Keratinocyte (primary cell): ENCODE measurements at regions not wholly inside any gene's neighbourhood (a gene's known extent, or its start where the extent isn't known, plus 50 kb on each side); places are given as distances from the start of the nearest gene placed in this dataset.

Experiments used
- DNase-seq: peaks from one replicate; pipeline ENCODE4 v3.0.0-alpha.2; 2011; ENCODE audit warnings: low read depth, missing footprints, low spot score
- FAIRE-seq: peaks from 2 replicates; lab custom pipeline; 2011; peaks lifted over from hg19 to GRCh38; lab: Jason Lieb, UNC
- H2AFZ ChIP-seq: 2 replicates; pipeline ENCODE4 v1.6.0; 2012; ENCODE audit warnings: low read length, control low read depth, inconsistent platforms; ENCODE audit not compliant: control insufficient read depth
- H3K27ac ChIP-seq: 2 replicates; pipeline ENCODE4 v1.5.1; 2011; ENCODE audit warnings: low read length; ENCODE audit not compliant: control insufficient read depth, insufficient read depth
- H3K27me3 ChIP-seq: 3 replicates; pipeline ENCODE4 v1.6.0; 2011; ENCODE audit warnings: low read length; ENCODE audit not compliant: control insufficient read depth, insufficient read depth; ENCODE audit errors: extremely low read depth
- H3K36me3 ChIP-seq, 2 experiments: 2 replicates in 1 of 2; 3 replicates in 1 of 2; pipeline ENCODE4 v1.5.1; 2011; ENCODE audit warnings: low read length in 2 of 2, mild to moderate bottlenecking in 1 of 2; ENCODE audit not compliant: control insufficient read depth in 2 of 2, insufficient read depth in 2 of 2; ENCODE audit errors: extremely low read depth in 1 of 2
- H3K4me1 ChIP-seq: 3 replicates; pipeline ENCODE4 v1.5.1; 2011; ENCODE audit warnings: low read length; ENCODE audit not compliant: control insufficient read depth, insufficient read depth; ENCODE audit errors: extremely low read depth
- H3K4me2 ChIP-seq: 3 replicates; pipeline ENCODE4 v1.6.0; 2011; ENCODE audit warnings: low read depth, low read length; ENCODE audit not compliant: control insufficient read depth, insufficient read depth; ENCODE audit errors: extremely low read depth
- H3K4me3 ChIP-seq, 3 experiments: fragments of 200-600 bp in 1 of 3; sonication (generic) in 1 of 3; 2 replicates in 2 of 3; 3 replicates in 1 of 3; pipeline ENCODE4 v1.5.1; 2011 to 2016; ENCODE audit warnings: low read length in 3 of 3, mild to moderate bottlenecking in 3 of 3, control low read depth in 2 of 3, inconsistent platforms in 1 of 3, low read depth in 1 of 3, mixed read lengths in 1 of 3, mixed run types in 1 of 3, moderate library complexity in 1 of 3; ENCODE audit not compliant: control insufficient read depth in 2 of 3, insufficient read depth in 2 of 3; ENCODE audit errors: extremely low read depth in 1 of 3
- H3K79me2 ChIP-seq: 2 replicates; pipeline ENCODE4 v1.6.0; 2012; ENCODE audit warnings: low read length; ENCODE audit not compliant: control insufficient read depth, insufficient read depth
- H3K9ac ChIP-seq: 3 replicates; pipeline ENCODE4 v1.6.0; 2011; ENCODE audit warnings: low read length; ENCODE audit not compliant: control insufficient read depth, insufficient read depth; ENCODE audit errors: extremely low read depth
- H3K9me1 ChIP-seq: 3 replicates; pipeline ENCODE4 v1.6.0; 2011; ENCODE audit warnings: low read length; ENCODE audit not compliant: control insufficient read depth, insufficient read depth; ENCODE audit errors: extremely low read depth
- H3K9me3 ChIP-seq: 2 replicates; pipeline ENCODE4 v1.5.1; 2012; ENCODE audit warnings: low read depth, low read length; ENCODE audit not compliant: control insufficient read depth
- H4K20me1 ChIP-seq: 3 replicates; pipeline ENCODE4 v1.6.0; 2011; ENCODE audit warnings: low read length; ENCODE audit not compliant: control insufficient read depth, insufficient read depth; ENCODE audit errors: extremely low read depth
- EZH2 ChIP-seq: IDR thresholded peaks from one replicate; pipeline ENCODE4 v1.6.1; 2012; ENCODE audit warnings: inconsistent platforms, mild to moderate bottlenecking, low read length, moderate library complexity
- dilution Hi-C: fragments of 300-500 bp; cut with MboI; formaldehyde crosslinking; loops from one replicate; pipeline ENCODE4 v1.7.0; 2020; ENCODE audit warnings: low sequenced_read_pairs; ENCODE audit not compliant: extremely low pct_ligation_motif_present
- TF ChIP-seq, protein P1 (sequence below), 3 experiments: IDR thresholded peaks in 1 of 3; conservative IDR thresholded peaks in 1 of 3; optimal IDR thresholded peaks in 1 of 3; 2 replicates in 2 of 3; 3 replicates in 1 of 3; pipeline versions ENCODE3 to v1.5.1; 2011; ENCODE audit warnings: low read length in 3 of 3, mild to moderate bottlenecking in 3 of 3, moderate library complexity in 2 of 3, control low read depth in 1 of 3, inconsistent platforms in 1 of 3; ENCODE audit not compliant: insufficient read depth in 2 of 3; ENCODE audit errors: extremely low read depth in 1 of 3

DNA sequence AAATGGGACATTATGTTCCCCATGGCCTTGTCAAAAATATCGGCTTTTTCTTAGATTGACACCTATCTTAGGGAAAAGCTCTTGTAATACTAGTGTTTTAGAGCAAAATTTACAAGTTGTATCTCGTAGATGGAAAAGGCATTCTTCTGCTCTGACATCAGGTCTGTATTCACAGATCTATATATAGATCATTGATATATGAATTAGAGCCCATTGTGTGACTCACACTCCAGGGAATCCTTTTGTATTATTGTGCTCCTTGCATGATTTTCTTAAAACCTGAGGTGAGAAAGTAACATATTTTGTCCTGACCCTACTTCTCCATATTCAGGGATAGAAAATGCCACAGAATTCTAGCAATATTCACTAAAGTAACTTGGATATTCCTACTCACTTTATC is 1160.8 kb upstream of the B3GALT2 start:
- Histone ChIP-seq H3K36me3 (no peaks in the 10 kb centered on the region), H3K79me2 (no peaks in the 10 kb centered on the region), H3K4me2 (no peak overlapping the region), H3K4me1 (peaks cover 2% of the 10 kb centered on the region), H2AFZ (no peak overlapping the region), H3K9ac (no peak overlapping the region), H4K20me1 (no peaks in the 10 kb centered on the region), H3K9me1 (no peaks in the 10 kb centered on the region), H3K4me3 (no peak overlapping the region), H3K27ac (no peak overlapping the region), H3K9me3 (no peaks in the 10 kb centered on the region), H3K27me3 (no peaks in the 10 kb centered on the region)
- no peak for TF ChIP-seq EZH2
- TF ChIP-seq, protein P1, sequence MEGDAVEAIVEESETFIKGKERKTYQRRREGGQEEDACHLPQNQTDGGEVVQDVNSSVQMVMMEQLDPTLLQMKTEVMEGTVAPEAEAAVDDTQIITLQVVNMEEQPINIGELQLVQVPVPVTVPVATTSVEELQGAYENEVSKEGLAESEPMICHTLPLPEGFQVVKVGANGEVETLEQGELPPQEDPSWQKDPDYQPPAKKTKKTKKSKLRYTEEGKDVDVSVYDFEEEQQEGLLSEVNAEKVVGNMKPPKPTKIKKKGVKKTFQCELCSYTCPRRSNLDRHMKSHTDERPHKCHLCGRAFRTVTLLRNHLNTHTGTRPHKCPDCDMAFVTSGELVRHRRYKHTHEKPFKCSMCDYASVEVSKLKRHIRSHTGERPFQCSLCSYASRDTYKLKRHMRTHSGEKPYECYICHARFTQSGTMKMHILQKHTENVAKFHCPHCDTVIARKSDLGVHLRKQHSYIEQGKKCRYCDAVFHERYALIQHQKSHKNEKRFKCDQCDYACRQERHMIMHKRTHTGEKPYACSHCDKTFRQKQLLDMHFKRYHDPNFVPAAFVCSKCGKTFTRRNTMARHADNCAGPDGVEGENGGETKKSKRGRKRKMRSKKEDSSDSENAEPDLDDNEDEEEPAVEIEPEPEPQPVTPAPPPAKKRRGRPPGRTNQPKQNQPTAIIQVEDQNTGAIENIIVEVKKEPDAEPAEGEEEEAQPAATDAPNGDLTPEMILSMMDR (optimal IDR thresholded peaks at IDR 0.05 in 1 of 3, IDR thresholded peaks at IDR 0.05 in 1 of 3, conservative IDR thresholded peaks at IDR 0.05 in 1 of 3; ENCODE audit: extremely low read depth in 1 of 3, insufficient read depth in 2 of 3, low read length in 3 of 3): no peak
- dilution Hi-C loops: no loop called here
- FAIRE-seq: no peak
- no peak for DNase-seq

DNA sequence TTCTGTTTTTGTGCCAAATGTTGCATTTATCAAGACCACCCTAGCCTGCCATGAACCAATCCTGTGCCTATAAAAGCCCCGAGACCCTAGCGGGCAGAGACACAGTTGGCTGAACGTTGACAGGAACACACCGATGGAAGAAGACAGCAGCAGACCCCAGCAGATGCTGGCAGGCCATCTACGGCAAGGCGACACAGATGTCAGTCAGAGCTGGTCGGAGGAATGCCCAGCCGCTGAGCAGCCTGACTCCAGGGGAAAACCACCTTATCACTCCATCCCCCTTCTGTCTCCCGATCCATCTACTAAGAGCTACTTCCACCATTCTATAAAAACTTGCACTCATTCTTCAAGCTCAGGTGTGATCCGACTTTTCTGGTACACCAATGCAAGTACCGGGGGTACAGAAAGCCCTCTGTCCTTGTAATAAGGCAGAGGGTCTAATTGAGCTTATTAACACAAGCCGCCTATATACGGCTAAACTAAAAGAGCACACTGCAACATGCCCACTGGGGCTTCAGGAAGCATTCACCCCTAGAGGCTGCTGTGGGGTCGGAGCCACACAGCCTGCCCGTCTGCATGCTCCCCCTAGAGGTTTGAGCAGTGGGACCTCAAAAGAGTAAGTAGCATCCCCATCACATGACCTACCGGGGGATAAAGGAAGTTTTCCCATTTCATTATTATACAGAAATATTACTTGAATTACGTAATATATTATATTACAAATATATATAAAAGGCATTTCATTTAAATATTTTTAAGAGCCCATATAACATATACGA is 1156.3 kb upstream of the B3GALT2 start:
- no peak overlapping the region for H3K9ac ChIP-seq
- H3K27ac ChIP-seq: no peak overlapping the region
- peaks cover 2% of the 10 kb centered on the region for H3K4me1 ChIP-seq
- no peaks in the 10 kb centered on the region for H3K27me3 ChIP-seq
- no peaks in the 10 kb centered on the region for H3K9me1 ChIP-seq
- DNase-seq (no peak), FAIRE-seq (no peak)
- dilution Hi-C loops: no loop called here
- H3K4me3 ChIP-seq: no peak overlapping the region
- no peaks in the 10 kb centered on the region for H3K36me3 ChIP-seq
- H3K79me2 ChIP-seq: no peaks in the 10 kb centered on the region
- H3K4me2 ChIP-seq: no peak overlapping the region
- H3K9me3 ChIP-seq: no peaks in the 10 kb centered on the region
- no peak overlapping the region for H2AFZ ChIP-seq
- no peaks in the 10 kb centered on the region for H4K20me1 ChIP-seq
- TF ChIP-seq EZH2: no peak
- TF ChIP-seq, protein P1 (optimal IDR thresholded peaks at IDR 0.05 in 1 of 3, IDR thresholded peaks at IDR 0.05 in 1 of 3, conservative IDR thresholded peaks at IDR 0.05 in 1 of 3; ENCODE audit: extremely low read depth in 1 of 3, insufficient read depth in 2 of 3, low read length in 3 of 3): peak in 1 of 3 experiments; percentile 18
